H9 (cell line): ENCODE measurements at regions not wholly inside any gene's neighbourhood (a gene's known extent, or its start where the extent isn't known, plus 50 kb on each side); places are given as distances from the start of the nearest gene placed in this dataset.
"Not testable (repeated sequence)": the region's sequence is repeated elsewhere in the genome, so short reads cannot be mapped to it uniquely, and the experiment has no call there.

Source experiments
- DNase-seq: peaks from one replicate; pipeline ENCODE4 v3.0.0-alpha.2; 2017
- H2AFZ ChIP-seq: one replicate; pipeline ENCODE4 v1.6.1; 2013; ENCODE audit warnings: mild to moderate bottlenecking, low read length, control low read depth, moderate library complexity
- H2AK5ac ChIP-seq: 2 replicates; pipeline ENCODE4 v1.6.1; 2013; ENCODE audit warnings: low read length, control low read depth, mixed read lengths; ENCODE audit not compliant: insufficient read length
- H2BK120ac ChIP-seq: one replicate; pipeline ENCODE4 v1.6.1; 2013; ENCODE audit warnings: low read depth, mild to moderate bottlenecking, low read length, control low read depth, inconsistent platforms; ENCODE audit not compliant: poor library complexity, severe bottlenecking
- H2BK12ac ChIP-seq: 2 replicates; pipeline ENCODE4 v1.6.1; 2013; ENCODE audit warnings: low read length, control low read depth, mixed read lengths, low read depth; ENCODE audit not compliant: insufficient read length
- H2BK15ac ChIP-seq: 2 replicates; pipeline ENCODE4 v1.6.1; 2013; ENCODE audit warnings: low read depth, low read length, control low read depth
- H2BK20ac ChIP-seq: one replicate; pipeline ENCODE4 v1.6.1; 2013; ENCODE audit warnings: low read depth, mild to moderate bottlenecking, low read length, control low read depth, inconsistent platforms; ENCODE audit not compliant: poor library complexity, severe bottlenecking
- H2BK5ac ChIP-seq: 2 replicates; pipeline ENCODE4 v1.6.1; 2013; ENCODE audit warnings: low read length, control low read depth, mixed read lengths; ENCODE audit not compliant: insufficient read length
- H3K14ac ChIP-seq: 2 replicates; pipeline ENCODE4 v1.6.1; 2013; ENCODE audit warnings: low read length, control low read depth; ENCODE audit not compliant: insufficient read depth
- H3K18ac ChIP-seq: 2 replicates; pipeline ENCODE4 v1.6.1; 2013; ENCODE audit warnings: low read depth, mild to moderate bottlenecking, mixed read lengths, low read length, control low read depth; ENCODE audit not compliant: insufficient read length
- H3K23ac ChIP-seq: 2 replicates; pipeline ENCODE4 v1.6.1; 2013; ENCODE audit warnings: low read length, control low read depth, mixed read lengths, low read depth; ENCODE audit not compliant: insufficient read length
- H3K23me2 ChIP-seq: 2 replicates; pipeline ENCODE4 v1.6.1; 2013; ENCODE audit warnings: low read depth, mild to moderate bottlenecking, mixed read lengths, low read length, control low read depth; ENCODE audit not compliant: insufficient read length, poor library complexity, severe bottlenecking
- H3K27ac ChIP-seq: 2 replicates; pipeline ENCODE4 v1.5.1; 2013; ENCODE audit warnings: low read length, control low read depth, mixed read lengths, low read depth; ENCODE audit not compliant: insufficient read length
- H3K27me3 ChIP-seq: 2 replicates; pipeline ENCODE4 v1.6.1; 2013; ENCODE audit warnings: low read length, control low read depth, inconsistent platforms; ENCODE audit not compliant: insufficient read depth
- H3K4ac ChIP-seq: 2 replicates; pipeline ENCODE4 v1.6.1; 2013; ENCODE audit warnings: low read depth, mild to moderate bottlenecking, control low read depth, inconsistent platforms, low read length, moderate library complexity
- H3K4me1 ChIP-seq: 2 replicates; pipeline ENCODE4 v1.6.1; 2013; ENCODE audit warnings: low read length, control low read depth, inconsistent platforms; ENCODE audit not compliant: insufficient read depth
- H3K4me2 ChIP-seq: 2 replicates; pipeline ENCODE4 v1.6.1; 2013; ENCODE audit warnings: low read length, control low read depth, mixed read lengths; ENCODE audit not compliant: insufficient read length, insufficient read depth
- H3K56ac ChIP-seq: 2 replicates; pipeline ENCODE4 v1.6.1; 2013; ENCODE audit warnings: low read depth, mild to moderate bottlenecking, mixed read lengths, low read length, control low read depth; ENCODE audit not compliant: insufficient read length
- H3K79me1 ChIP-seq: 2 replicates; pipeline ENCODE4 v1.6.1; 2013; ENCODE audit warnings: low read depth, mild to moderate bottlenecking, moderate library complexity, low read length, control low read depth, inconsistent platforms; ENCODE audit not compliant: insufficient read depth, poor library complexity, severe bottlenecking
- H3K79me2 ChIP-seq: 2 replicates; pipeline ENCODE4 v1.6.1; 2013; ENCODE audit warnings: low read length, control low read depth, inconsistent platforms; ENCODE audit not compliant: insufficient read depth
- H3K9ac ChIP-seq: 2 replicates; pipeline ENCODE4 v1.6.1; 2013; ENCODE audit warnings: low read length, control low read depth, mixed read lengths; ENCODE audit not compliant: insufficient read length; ENCODE audit errors: extremely low read depth
- H3K9me3 ChIP-seq: one replicate; pipeline ENCODE4 v1.6.1; 2013; ENCODE audit warnings: low read depth, low read length, inconsistent platforms; ENCODE audit not compliant: control insufficient read depth
- H3T11ph ChIP-seq: one replicate; pipeline ENCODE4 v1.6.1; 2013; ENCODE audit warnings: mild to moderate bottlenecking, low read length, control low read depth, inconsistent platforms
- H4K20me1 ChIP-seq: one replicate; pipeline ENCODE4 v1.6.1; 2013; ENCODE audit not compliant: control insufficient read depth, insufficient read length, insufficient read depth
- H4K5ac ChIP-seq: 2 replicates; pipeline ENCODE4 v1.6.1; 2013; ENCODE audit warnings: low read depth, mild to moderate bottlenecking, mixed read lengths, low read length, control low read depth; ENCODE audit not compliant: insufficient read length
- H4K8ac ChIP-seq: replicated peaks from 2 replicates; pipeline ENCODE4 v1.6.1; 2013; ENCODE audit warnings: low read length, control low read depth, mixed read lengths, low read depth; ENCODE audit not compliant: insufficient read length
- H4K91ac ChIP-seq: 2 replicates; pipeline ENCODE4 v1.6.1; 2013; ENCODE audit warnings: low read depth, mild to moderate bottlenecking, moderate library complexity, mixed read lengths, low read length, control low read depth; ENCODE audit not compliant: insufficient read length
- H3K27ac Mint-ChIP-seq, 3 experiments: 2 replicates in 2 of 3; 3 replicates in 1 of 3; pipeline ENCODE4 v1.8.0; 2020 to 2021; ENCODE audit warnings: mixed read lengths in 3 of 3, mild to moderate bottlenecking in 1 of 3, moderate library complexity in 1 of 3
- H3K27me3 Mint-ChIP-seq: 2 replicates; pipeline ENCODE4 v1.8.0; 2021; ENCODE audit warnings: low read depth, mild to moderate bottlenecking, moderate library complexity, mixed read lengths
- H3K36me3 Mint-ChIP-seq, 3 experiments: 2 replicates in 2 of 3; 3 replicates in 1 of 3; pipeline ENCODE4 v1.8.0; 2020 to 2021; ENCODE audit warnings: low read depth in 3 of 3, mixed read lengths in 3 of 3; ENCODE audit not compliant: insufficient read depth in 1 of 3
- H3K4me1 Mint-ChIP-seq, 2 experiments: 2 replicates each; pipeline ENCODE4 v1.8.0; 2020; ENCODE audit warnings: mixed read lengths in 2 of 2
- H3K4me3 Mint-ChIP-seq, 2 experiments: 2 replicates in 1 of 2; 3 replicates in 1 of 2; pipeline ENCODE4 v1.8.0; 2020 to 2021; ENCODE audit warnings: mild to moderate bottlenecking in 2 of 2, mixed read lengths in 2 of 2, moderate library complexity in 1 of 2
- H3K9me3 Mint-ChIP-seq, 2 experiments: 2 replicates in 1 of 2; 3 replicates in 1 of 2; pipeline ENCODE4 v1.8.0; 2020; ENCODE audit warnings: mild to moderate bottlenecking in 2 of 2, mixed read lengths in 2 of 2, moderate library complexity in 1 of 2
- CTCF ChIP-seq: fragments of 200-600 bp; sonication (generic); conservative IDR thresholded peaks from 3 replicates; pipeline ENCODE4 v1.8.0; 2021; ENCODE audit warnings: antibody characterized with exemption, mild to moderate bottlenecking
- WGBS: extraction: QIAGEN DNeasy Blood & Tissue Kit; methylation state at CpG from one replicate; pipeline ENCODE4 v1.1.7; 2013; ENCODE audit warnings: missing lambda C conversion rate, low lambda C conversion rate, mixed read lengths; ENCODE audit not compliant: insufficient read length; ENCODE audit errors: extremely low coverage; 5-methylcytosine and 5-hydroxymethylcytosine counted together

- Histone ChIP-seq H2BK5ac (no peak overlapping the region), H4K91ac (no peak overlapping the region), H2BK12ac (no peak overlapping the region), H3K18ac (no peak overlapping the region), H2BK15ac (no peak overlapping the region), H4K8ac (no peak overlapping the region), H3K23ac (no peak overlapping the region), H2BK120ac (no peak overlapping the region), H4K20me1 (no peaks in the 10 kb centered on the region), H3K4ac (no peak overlapping the region), H3K56ac (no peak overlapping the region), H4K5ac (no peak overlapping the region), H3K4me2 (no peak overlapping the region), H3K79me1 (no peaks in the 10 kb centered on the region), H3K9me3 (no peaks in the 10 kb centered on the region), H3T11ph (no peak overlapping the region), H2AK5ac (no peak overlapping the region), H3K14ac (no peak overlapping the region), H2BK20ac (no peak overlapping the region), H3K23me2 (no peaks in the 10 kb centered on the region), H3K79me2 (no peaks in the 10 kb centered on the region), H3K27ac (no peak overlapping the region), H3K4me1 (no peaks in the 10 kb centered on the region), H3K9ac (no peak overlapping the region), H2AFZ (no peak overlapping the region), H3K27me3 (no peaks in the 10 kb centered on the region)
- Mint-ChIP-seq H3K36me3 (no peaks in the 10 kb centered on the region), H3K27me3 (no peaks in the 10 kb centered on the region), H3K9me3 (no peaks in the 10 kb centered on the region; a peak in 1 of 5 replicates), H3K4me1 (no peaks in the 10 kb centered on the region; a peak in 1 of 4 replicates), H3K27ac (no peak overlapping the region; a peak in 1 of 7 replicates), H3K4me3 (no peak overlapping the region)
- no peak for DNase-seq
- no peak for TF ChIP-seq CTCF
- WGBS: no CpG with 5 or more reads among the region's 1 CpG
These were observed 93.6 kb upstream of the TSLP start for GRCh38 chr5:110977915-110978314.

- Mint-ChIP-seq H3K27ac (peak overlapping the region in 1 of 3 experiments; percentile 82; a peak in 1 of 7 replicates), H3K36me3 (peaks cover 4 to 33% (median 11%) of the 10 kb centered on the region in 3 experiments; a peak in 6 of 7 replicates), H3K9me3 (peaks cover 17 to 34% of the 10 kb centered on the region in 2 experiments)
- H3K56ac ChIP-seq, H3K23me2 ChIP-seq, H3K4me1 Mint-ChIP-seq, H3K79me2 ChIP-seq, H3K9ac ChIP-seq, H4K20me1 ChIP-seq, H3T11ph ChIP-seq, H3K27me3 Mint-ChIP-seq, H2BK15ac ChIP-seq, H3K4ac ChIP-seq, H4K91ac ChIP-seq, H3K14ac ChIP-seq, H3K9me3 ChIP-seq, H2BK12ac ChIP-seq, H2BK120ac ChIP-seq, H2AK5ac ChIP-seq, H3K79me1 ChIP-seq, H2BK5ac ChIP-seq, H3K27ac ChIP-seq, H3K23ac ChIP-seq, H3K4me1 ChIP-seq, H2BK20ac ChIP-seq, H3K4me3 Mint-ChIP-seq, H3K4me2 ChIP-seq, H3K27me3 ChIP-seq: not testable (repeated sequence)
- peak overlapping the region; percentile 34 for H3K18ac ChIP-seq
- H4K5ac ChIP-seq: peak overlapping the region; percentile 87
- H4K8ac ChIP-seq: peak overlapping the region; percentile 95
- no CpG with 5 or more reads among the region's 19 CpGs for WGBS
- H2AFZ ChIP-seq: peak overlapping the region; percentile 78
- DNase-seq: peak; percentile 38
These were observed 85.6 kb upstream of the TSLP start for GRCh38 chr5:110985882-110986281.
